ENCODE measurements at regions not wholly inside any gene's neighbourhood (a gene's known extent, or its start where the extent isn't known, plus 50 kb on each side); places are given as distances from the start of the nearest gene placed in this dataset.
A peak's percentile ranks its signal among the peaks of the same experiment; 100 is the strongest.

GRCh38 chr11:97269527-97269926, 879.7 kb downstream of the JRKL start:
- peak; percentile 43 for TF ChIP-seq CTCF (conservative IDR thresholded peaks at IDR 0.05; ENCODE audit: low read depth, low read length)
- DNase-seq (ENCODE audit: low read depth) = no peak
- H3K4me3 ChIP-seq (ENCODE audit: low read depth, low read length) = no peak overlapping the region

- no peak for DNase-seq (ENCODE audit: low read depth)
- H3K4me3 ChIP-seq (ENCODE audit: low read depth, low read length) = no peak overlapping the region
- no peak for TF ChIP-seq CTCF (conservative IDR thresholded peaks at IDR 0.05; ENCODE audit: low read depth, low read length)
Measured at GRCh38 chr11:97279341-97279740, 889.5 kb downstream of the JRKL start.

GRCh38 chr11:97280347-97280746, 890.5 kb downstream of the JRKL start:
- DNase-seq (ENCODE audit: low read depth) = no peak
- no peak for TF ChIP-seq CTCF (conservative IDR thresholded peaks at IDR 0.05; ENCODE audit: low read depth, low read length)
- H3K4me3 ChIP-seq (ENCODE audit: low read depth, low read length) = no peak overlapping the region

GRCh38 chr11:97289823-97290222, 900.0 kb downstream of the JRKL start:
- no peak for DNase-seq (ENCODE audit: low read depth)
- no peak overlapping the region for H3K4me3 ChIP-seq (ENCODE audit: low read depth, low read length)
- no peak for TF ChIP-seq CTCF (conservative IDR thresholded peaks at IDR 0.05; ENCODE audit: low read depth, low read length)

GRCh38 chr11:97290464-97291041, 900.7 kb downstream of the JRKL start:
- TF ChIP-seq CTCF (conservative IDR thresholded peaks at IDR 0.05; ENCODE audit: low read depth, low read length) = no peak
- H3K4me3 ChIP-seq (ENCODE audit: low read depth, low read length) = no peak overlapping the region
- no peak for DNase-seq (ENCODE audit: low read depth)

- TF ChIP-seq CTCF (conservative IDR thresholded peaks at IDR 0.05; ENCODE audit: low read depth, low read length) = no peak
- no peak for DNase-seq (ENCODE audit: low read depth)
- no peak overlapping the region for H3K4me3 ChIP-seq (ENCODE audit: low read depth, low read length)
Measured at GRCh38 chr11:97296301-97296700, 906.5 kb downstream of the JRKL start.

GRCh38 chr11:97309291-97309690, 919.5 kb downstream of the JRKL start:
- no peak overlapping the region for H3K4me3 ChIP-seq (ENCODE audit: low read depth, low read length)
- no peak for TF ChIP-seq CTCF (conservative IDR thresholded peaks at IDR 0.05; ENCODE audit: low read depth, low read length)
- no peak for DNase-seq (ENCODE audit: low read depth)
